HL-60 (cell line): ENCODE measurements at regions not wholly inside any gene's neighbourhood (a gene's known extent, or its start where the extent isn't known, plus 50 kb on each side); places are given as distances from the start of the nearest gene placed in this dataset.
"Not testable (repeated sequence)": the region's sequence is repeated elsewhere in the genome, so short reads cannot be mapped to it uniquely, and the experiment has no call there.

Source experiments
- GABPA ChIP-seq: IDR thresholded peaks from 2 replicates; pipeline ENCODE4 v1.6.1; 2012; ENCODE audit warnings: low read depth
- POLR2AphosphoS5 ChIP-seq: IDR thresholded peaks from 2 replicates; pipeline ENCODE4 v1.6.1; 2012; ENCODE audit warnings: low read depth
- REST ChIP-seq: IDR thresholded peaks from 2 replicates; pipeline ENCODE4 v1.6.1; 2012; ENCODE audit warnings: low read depth; ENCODE audit not compliant: insufficient replicate concordance
- SPI1 ChIP-seq: IDR thresholded peaks from 2 replicates; pipeline ENCODE4 v1.6.1; 2012; ENCODE audit warnings: low read depth, mild to moderate bottlenecking, borderline replicate concordance
- TF ChIP-seq, protein P1 (sequence below): IDR thresholded peaks from one replicate; pipeline ENCODE4 v1.5.1; 2011; ENCODE audit warnings: low read length, control low read depth, inconsistent platforms; ENCODE audit not compliant: insufficient read depth

GRCh38 chr5:71373054-71373734 lies 82.3 kb upstream of the BDP1 start:
- TF ChIP-seq, protein P1, sequence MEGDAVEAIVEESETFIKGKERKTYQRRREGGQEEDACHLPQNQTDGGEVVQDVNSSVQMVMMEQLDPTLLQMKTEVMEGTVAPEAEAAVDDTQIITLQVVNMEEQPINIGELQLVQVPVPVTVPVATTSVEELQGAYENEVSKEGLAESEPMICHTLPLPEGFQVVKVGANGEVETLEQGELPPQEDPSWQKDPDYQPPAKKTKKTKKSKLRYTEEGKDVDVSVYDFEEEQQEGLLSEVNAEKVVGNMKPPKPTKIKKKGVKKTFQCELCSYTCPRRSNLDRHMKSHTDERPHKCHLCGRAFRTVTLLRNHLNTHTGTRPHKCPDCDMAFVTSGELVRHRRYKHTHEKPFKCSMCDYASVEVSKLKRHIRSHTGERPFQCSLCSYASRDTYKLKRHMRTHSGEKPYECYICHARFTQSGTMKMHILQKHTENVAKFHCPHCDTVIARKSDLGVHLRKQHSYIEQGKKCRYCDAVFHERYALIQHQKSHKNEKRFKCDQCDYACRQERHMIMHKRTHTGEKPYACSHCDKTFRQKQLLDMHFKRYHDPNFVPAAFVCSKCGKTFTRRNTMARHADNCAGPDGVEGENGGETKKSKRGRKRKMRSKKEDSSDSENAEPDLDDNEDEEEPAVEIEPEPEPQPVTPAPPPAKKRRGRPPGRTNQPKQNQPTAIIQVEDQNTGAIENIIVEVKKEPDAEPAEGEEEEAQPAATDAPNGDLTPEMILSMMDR = not testable (repeated sequence)
- not testable (repeated sequence) for TF ChIP-seq GABPA, REST, POLR2AphosphoS5, SPI1
